COLO829 (cell line): ENCODE measurements at regions not wholly inside any gene's neighbourhood (a gene's known extent, or its start where the extent isn't known, plus 50 kb on each side); places are given as distances from the start of the nearest gene placed in this dataset.
"Not testable (repeated sequence)": the region's sequence is repeated elsewhere in the genome, so short reads cannot be mapped to it uniquely, and the experiment has no call there.

Source experiments
- DNase-seq: peaks from one replicate; pipeline ENCODE4 v3.0.0; 2012; ENCODE audit warnings: low spot score

GRCh38 chr18:22566703-22567420, 149.1 kb upstream of the CTAGE1 start:
- no peak for DNase-seq

- no peak for DNase-seq
Measured at GRCh38 chr18:22567794-22568193, 150.1 kb upstream of the CTAGE1 start.

GRCh38 chr18:22570492-22570891, 152.8 kb upstream of the CTAGE1 start:
- no peak for DNase-seq

GRCh38 chr18:22572341-22572740, 154.6 kb upstream of the CTAGE1 start:
- DNase-seq: no peak

- DNase-seq: no peak
Measured at GRCh38 chr18:22579271-22579670, 161.6 kb upstream of the CTAGE1 start.

GRCh38 chr18:22585333-22585732, 167.6 kb upstream of the CTAGE1 start:
- DNase-seq: no peak

- DNase-seq: no peak
Measured at GRCh38 chr18:22585821-22586220, 168.1 kb upstream of the CTAGE1 start.

GRCh38 chr18:22591222-22591621, 173.5 kb upstream of the CTAGE1 start:
- no peak for DNase-seq

- DNase-seq: no peak
Measured at GRCh38 chr18:22594155-22594690, 176.5 kb upstream of the CTAGE1 start.

GRCh38 chr18:22601481-22601880, 183.8 kb upstream of the CTAGE1 start:
- DNase-seq: no peak

GRCh38 chr18:22602456-22602855, 184.7 kb upstream of the CTAGE1 start:
- not testable (repeated sequence) for DNase-seq

GRCh38 chr18:22603902-22604301, 186.2 kb upstream of the CTAGE1 start:
- no peak for DNase-seq

GRCh38 chr18:22604390-22604985, 186.8 kb upstream of the CTAGE1 start:
- DNase-seq: no peak

- DNase-seq: no peak
Measured at GRCh38 chr18:22604986-22605421, 187.3 kb upstream of the CTAGE1 start.

- DNase-seq: no peak
Measured at GRCh38 chr18:22605736-22606135, 188.0 kb upstream of the CTAGE1 start.

- no peak for DNase-seq
Measured at GRCh38 chr18:22606563-22607283, 189.0 kb upstream of the CTAGE1 start.

- DNase-seq: no peak
Measured at GRCh38 chr18:22607284-22607635, 189.5 kb upstream of the CTAGE1 start.

- DNase-seq: no peak
Measured at GRCh38 chr18:22608847-22609246, 191.1 kb upstream of the CTAGE1 start.

GRCh38 chr18:22609642-22610041, 191.9 kb upstream of the CTAGE1 start:
- DNase-seq: no peak

- DNase-seq: no peak
Measured at GRCh38 chr18:22613058-22613690, 195.5 kb upstream of the CTAGE1 start.

- DNase-seq: no peak
Measured at GRCh38 chr18:22613788-22614187, 196.1 kb upstream of the CTAGE1 start.

GRCh38 chr18:22623513-22623912, 205.8 kb upstream of the CTAGE1 start:
- no peak for DNase-seq

- DNase-seq: no peak
Measured at GRCh38 chr18:22624176-22624575, 206.5 kb upstream of the CTAGE1 start.
